ENCODE measurements at regions not wholly inside any gene's neighbourhood (a gene's known extent, or its start where the extent isn't known, plus 50 kb on each side); places are given as distances from the start of the nearest gene placed in this dataset.
"Not testable (repeated sequence)": the region's sequence is repeated elsewhere in the genome, so short reads cannot be mapped to it uniquely, and the experiment has no call there.

DNA sequence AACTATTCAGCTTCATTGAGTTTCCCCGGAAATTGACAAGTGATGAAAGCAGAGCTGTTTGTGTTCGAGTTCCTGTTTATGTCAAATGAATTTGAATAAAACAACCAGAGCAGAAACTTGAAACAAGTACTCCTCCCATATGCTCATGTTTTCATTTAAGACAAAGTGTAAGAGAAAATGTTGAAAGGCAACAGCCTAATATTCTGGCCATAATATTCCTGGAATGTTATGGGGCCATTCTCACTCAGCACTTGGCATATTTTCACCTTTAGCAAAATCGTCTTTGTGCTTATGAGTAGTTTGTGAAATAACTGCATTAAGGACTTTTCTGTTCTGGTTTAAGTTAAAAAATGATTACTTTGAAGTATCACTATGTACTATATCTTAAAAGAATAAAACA is 276.0 kb upstream of the FAT1 start:
- DNase-seq: no peak

DNA sequence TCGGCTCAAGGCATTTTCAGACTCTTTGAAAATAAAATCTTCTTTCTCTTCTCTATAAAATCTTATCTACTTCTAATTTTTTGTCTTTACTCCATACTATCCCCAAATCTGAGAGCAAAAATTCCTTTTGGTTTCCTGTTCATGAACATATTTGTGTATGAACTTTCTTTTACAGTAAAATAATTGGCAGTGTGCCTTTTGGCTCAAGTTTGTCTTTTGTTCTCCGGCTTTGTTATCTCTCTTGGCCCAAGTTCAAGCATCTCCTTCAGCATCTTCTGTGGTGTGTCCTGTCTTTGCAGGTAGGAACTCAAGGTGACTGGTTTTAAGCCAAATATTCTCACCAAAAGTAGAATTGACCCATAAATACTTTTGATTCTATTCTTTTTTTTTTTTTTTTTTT is 276.6 kb upstream of the FAT1 start:
- no peak for DNase-seq

DNA sequence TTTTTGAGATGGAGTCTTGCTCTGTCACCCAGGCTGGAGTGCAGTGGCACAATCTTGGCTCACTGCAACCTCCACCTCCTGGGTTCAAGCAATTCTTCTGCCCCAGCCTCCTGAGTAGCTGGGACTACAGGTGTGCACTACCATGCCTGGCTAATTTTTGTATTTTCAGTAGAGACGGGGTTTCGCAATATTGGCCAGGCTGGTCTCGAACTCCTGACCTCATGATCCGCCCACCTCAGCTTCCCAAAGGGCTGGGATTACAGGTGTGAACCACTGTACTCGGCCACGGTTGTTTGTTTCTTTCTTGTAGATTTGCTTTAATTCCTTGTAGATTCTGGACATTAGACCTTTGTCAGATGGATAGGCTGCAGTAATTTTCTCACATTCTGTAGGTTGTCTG is 278.5 kb upstream of the FAT1 start:
- not testable (repeated sequence) for DNase-seq

DNA sequence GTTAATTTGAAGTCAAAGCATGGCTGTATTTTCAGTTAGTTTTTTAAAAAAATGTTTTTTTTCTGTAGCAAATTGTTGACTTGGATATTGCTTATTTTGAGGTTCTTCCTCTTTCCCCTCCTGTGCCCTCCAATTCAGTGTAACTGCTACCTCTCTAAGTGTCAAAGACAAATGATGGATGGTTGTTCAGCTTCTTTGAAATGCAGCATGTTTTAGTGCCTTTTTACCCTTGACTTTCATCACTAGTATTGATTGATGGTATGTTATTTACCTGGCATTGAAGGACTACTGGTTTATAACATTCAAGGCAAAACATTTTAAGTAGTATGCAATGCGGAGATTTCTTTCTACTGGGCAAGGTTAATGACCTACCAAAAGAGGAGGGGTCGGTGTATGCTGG is 281.0 kb upstream of the FAT1 start:
- DNase-seq: no peak

DNA sequence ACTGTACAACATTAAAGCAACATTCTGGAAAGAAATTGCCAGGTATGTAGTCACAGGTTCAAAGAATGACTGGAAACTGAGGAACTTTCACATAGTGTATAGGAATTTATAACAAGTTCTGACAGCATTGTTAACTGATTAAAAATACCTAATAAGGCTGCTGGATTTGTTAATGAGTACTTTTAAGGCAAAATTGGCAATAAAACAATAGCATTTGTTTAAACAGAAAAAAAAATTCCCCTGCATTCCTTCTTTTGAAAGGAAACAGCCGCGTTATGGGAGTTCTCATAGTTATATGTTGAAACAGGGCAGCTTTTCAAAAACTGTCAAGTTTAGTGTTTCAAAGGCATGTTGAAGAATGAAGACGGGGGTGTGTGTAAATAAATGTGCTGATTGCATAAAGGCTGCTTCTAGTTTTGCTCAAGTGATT is 282.5 kb upstream of the FAT1 start:
- no peak for DNase-seq

DNA sequence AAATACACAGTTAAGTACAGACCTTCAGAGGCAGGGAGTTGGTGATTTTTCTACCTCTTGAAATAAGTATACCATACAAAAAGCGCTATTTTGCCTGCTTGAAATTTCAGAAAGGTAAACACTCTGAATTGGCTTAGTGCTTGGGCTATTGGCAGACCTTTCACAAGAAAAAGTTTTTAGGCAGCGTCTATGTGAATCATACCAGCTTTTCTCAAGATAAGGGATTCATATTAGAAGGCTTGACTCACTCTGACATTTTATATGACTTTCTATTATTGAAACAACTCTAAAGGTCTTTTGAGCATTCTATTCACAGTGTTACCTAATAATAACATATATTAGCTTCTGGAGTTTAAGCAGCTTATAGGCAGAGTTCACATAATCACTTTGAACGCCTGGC is 286.4 kb upstream of the FAT1 start:
- DNase-seq: no peak

DNA sequence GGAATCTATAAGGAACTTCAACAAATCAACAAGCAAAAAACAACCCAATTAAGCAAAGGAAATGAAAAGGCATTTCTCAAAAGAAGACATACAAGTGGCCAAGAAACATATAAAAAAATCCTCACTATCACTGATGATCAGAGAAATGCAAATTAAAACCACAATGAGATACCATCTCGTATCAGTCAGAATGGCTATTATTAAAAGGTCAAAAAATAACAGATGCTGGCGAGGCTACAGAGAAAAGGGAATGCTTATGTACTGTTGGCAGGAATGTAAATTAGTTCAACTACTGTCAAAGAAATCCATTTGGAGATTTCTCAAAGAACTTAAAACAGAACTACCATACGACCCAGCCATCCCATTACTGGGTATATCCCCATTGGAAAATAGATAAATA is 292.4 kb upstream of the FAT1 start:
- no peak for DNase-seq

DNA sequence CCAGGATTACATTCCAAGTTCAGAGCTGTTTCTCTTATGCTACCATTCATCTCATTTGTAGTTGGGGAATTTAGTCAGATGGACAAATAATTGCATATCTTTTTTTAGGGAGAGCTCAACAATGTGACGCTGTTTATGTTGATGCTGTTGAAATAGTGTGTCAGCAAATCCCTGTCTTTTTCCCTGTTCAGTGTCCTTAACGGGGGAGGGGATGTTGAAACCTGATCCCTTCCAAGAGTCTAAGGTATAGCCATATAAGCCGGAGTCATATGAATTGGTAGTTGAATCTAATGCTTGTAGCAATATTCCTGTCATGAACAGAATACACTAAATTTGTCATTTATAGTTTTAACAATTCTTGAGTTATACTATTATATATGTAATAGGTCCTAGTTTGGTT is 293.5 kb upstream of the FAT1 start:
- DNase-seq: no peak

DNA sequence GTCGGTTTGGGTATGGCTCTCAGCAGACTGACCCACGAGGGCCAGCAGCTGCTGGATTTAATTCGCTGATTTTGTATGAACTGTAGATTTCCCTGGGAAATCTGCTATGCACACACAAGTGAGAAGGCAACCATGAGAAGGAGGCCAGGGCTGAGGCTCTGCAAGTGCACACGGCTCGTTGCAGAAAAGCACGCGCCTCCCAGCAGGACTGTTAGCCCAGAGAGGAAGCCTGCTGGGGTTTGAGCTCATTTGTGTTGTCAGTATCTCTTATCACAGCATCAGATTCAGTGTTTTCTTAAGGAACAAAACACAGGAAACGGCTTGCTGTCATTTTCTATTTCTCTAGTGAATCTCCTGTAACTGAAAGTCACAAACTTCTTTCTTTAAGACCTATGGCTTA is 296.2 kb upstream of the FAT1 start:
- DNase-seq: no peak

DNA sequence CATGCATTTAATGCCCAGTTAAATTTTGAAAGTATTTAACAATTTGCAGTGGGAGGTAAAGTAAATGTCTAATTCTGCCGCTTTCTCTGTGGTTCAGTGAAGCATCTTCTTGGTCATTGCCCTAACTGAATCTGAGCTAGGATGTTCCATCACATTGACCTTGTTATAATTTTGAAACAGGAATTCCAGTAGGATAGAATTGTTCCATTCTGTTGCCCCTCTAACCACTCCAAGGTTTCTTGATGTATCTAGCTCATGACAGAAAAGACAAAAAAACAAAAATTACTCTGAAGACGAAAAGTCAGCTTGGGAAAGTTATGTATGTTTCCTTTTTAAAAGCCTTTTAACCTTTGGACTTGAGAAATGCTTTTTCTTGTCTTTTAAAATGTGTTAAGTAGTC is 297.0 kb upstream of the FAT1 start:
- DNase-seq: no peak

DNA sequence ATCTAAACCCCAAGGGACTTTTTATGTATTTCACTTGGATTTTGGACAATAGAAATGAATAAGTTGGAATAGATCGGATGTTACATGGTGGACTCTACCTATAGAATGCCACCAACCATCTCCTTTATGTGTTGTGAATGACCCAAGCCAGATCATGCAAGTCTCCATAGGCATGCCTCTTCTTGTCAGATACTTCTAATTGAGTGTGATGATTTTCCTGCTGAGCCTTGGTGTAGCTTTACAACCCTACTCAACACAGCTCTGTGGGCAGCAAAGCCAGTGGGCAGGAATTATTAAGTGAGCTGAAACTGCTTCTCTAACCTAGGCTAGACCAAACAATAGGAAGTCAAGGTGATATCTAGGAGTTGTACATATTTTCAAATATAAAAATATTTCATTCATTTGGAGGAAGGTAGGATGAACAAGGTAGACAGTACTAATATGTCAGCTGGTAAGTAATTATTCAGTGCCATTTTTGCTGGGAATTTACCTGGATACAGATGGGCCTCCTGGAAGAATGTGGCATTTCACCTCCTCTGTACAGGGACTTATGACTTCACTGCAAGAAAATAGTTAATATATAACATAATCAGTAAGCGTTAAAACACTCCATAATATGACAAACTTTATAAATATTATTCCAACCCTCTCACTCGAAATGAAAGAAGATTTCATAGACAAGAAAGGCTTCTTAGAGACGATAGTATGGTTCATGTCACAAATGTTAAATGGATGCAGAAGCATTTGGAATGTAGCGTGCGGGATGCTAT is 298.0 kb upstream of the FAT1 start:
- no peak for DNase-seq

DNA sequence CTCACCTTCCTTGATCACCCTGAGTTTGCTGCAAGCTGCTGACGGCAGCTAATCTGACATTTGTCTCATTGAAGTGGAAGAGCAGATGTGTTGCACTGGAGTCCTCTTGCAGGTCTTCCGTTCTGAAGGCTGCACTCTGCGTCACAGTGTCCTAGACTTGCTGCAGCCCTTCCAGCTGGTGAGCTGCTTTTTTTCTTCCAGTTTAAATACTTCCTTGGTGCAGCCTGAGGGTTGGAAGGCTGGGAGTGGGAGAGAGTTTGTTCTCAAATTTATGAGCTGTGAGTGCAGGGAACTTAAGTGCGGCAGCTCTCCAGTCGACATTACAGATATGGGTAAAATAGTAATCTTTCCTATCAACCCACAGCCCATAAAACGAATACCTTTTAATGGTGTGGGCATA is 303.6 kb upstream of the FAT1 start:
- no peak for DNase-seq

DNA sequence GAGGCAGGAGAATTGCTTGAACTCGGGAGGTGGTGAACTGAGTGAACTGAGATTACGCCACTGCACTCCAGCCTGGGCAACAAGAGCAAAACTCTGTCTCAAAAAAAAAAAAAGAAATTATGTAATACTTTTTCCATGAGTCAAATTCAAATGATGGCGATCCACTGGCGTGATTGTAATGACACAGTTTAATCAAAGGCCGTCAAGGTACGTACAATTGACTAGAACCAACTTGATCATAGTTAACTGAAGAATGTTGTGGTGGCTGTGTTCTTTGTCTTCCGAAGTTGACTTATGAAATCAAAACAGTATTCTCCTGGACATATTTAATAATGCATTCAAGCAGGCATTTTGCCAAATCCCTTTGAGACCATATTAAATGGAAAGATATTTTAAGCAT is 318.6 kb upstream of the FAT1 start:
- DNase-seq: no peak

DNA sequence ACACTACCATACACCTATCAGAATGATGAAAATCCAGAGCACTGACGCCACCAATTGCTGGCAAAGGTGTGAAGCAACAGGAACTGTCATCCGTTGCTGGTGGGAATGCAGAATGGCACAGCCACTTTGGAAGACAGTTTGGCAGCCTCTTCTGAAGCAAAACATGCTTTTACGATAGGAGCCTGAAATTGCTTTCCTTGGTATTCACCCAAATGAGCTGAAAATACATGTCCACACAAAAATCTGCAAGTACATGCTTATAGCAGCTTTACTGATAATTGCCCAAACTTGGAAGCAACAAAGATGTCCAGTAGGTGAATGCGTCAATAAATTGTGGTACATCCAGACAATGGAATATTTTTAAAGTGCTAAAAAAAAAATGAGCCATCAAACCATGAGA is 322.8 kb upstream of the FAT1 start:
- no peak for DNase-seq

DNA sequence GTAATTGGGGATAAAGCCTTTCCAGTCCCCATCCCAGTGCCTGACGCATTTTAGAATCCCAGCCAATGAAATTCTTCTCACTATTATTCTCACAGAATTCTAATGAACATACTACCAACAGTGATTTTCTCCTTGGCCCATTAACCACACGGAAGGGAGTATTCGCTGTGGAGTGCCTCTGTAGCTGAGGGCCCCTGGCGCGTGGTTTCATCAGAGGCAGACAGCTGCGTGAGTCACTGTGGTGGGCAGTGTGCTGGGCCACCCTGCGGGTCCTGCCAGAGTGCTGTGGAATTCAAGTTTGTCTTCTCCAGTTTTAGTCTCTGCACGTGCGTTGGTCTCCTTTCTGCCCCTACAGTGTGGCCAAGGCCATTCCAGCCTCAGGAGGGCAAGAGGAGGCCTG is 335.4 kb upstream of the FAT1 start:
- no peak for DNase-seq

DNA sequence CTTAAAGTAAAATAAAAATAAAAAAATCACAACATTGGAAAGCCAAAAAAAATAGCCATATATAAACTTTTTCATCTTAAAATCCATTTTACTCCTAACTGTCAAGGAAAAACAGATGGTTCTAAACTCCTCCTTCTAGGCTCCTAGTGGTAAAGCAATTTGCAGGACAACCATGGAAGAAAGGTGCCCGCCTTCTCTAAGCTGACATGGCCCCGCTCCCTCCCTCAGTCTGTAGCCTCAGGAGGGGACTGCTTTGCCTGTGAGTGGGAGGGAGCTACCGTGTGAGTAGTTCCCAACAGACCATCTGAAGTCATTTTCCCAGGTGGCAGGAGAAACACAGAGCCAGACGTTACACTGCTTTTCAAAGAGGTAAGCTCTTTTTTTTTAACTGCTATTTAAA is 336.2 kb upstream of the FAT1 start:
- DNase-seq: no peak

DNA sequence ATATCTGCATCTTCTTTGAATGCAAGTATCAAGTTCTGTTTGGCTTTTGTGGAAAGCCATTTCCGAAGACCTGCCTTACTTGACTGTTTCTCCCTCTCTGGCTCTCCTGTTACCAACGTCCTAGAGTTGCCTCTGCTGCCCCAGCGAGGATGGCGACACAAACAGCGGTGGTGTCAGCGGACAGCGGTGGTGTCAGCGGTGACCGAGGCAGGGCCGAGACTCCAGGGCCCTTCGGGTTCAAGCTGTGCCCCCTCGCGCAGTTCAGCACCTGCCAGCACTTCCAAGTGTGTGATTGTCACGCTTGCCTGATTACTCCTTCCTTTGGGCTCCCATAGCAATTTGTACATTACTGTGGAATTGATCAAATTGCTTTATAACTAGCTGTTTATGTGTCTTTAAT is 336.9 kb upstream of the FAT1 start:
- DNase-seq: no peak

DNA sequence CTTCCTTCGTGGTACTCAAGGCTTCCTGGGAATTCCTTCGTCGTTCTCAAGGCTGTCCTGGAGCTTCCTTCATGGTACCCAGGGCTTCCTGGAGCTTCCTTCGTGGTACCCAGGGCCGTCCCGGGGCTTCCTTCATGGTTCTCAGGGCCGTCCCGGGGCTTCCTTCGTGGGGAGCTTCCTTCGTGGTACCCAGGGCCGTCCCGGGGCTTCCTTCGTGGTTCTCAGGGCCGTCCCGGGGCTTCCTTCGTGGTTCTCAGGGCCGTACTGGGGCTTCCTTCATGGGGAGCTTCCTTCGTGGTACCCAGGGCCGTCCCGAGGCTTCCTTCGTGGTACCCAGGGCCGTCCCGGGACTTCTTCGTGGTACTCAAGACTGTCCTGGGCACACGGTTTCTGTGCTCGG is 339.6 kb upstream of the FAT1 start:
- no peak for DNase-seq

DNA sequence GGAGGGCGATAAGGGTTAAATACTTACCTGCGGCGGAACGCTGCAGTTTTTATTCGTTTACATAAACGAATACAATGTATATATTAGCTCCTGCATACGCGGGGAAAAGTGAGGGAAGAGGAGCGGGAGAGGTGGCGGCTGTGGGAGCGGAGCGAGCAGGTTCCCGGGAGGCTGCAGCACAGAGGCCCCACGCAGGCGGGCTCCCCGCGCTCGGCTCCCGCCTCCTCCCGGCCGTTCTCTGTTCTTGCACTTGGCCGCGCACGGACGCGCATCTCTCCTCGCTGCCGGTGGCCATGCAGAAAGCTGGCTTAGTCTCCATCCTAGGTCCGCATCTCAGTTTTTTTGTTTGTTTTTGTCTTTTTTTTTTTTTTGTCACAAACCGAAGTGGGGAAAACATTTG is 340.4 kb upstream of the FAT1 start:
- DNase-seq: no peak

DNA sequence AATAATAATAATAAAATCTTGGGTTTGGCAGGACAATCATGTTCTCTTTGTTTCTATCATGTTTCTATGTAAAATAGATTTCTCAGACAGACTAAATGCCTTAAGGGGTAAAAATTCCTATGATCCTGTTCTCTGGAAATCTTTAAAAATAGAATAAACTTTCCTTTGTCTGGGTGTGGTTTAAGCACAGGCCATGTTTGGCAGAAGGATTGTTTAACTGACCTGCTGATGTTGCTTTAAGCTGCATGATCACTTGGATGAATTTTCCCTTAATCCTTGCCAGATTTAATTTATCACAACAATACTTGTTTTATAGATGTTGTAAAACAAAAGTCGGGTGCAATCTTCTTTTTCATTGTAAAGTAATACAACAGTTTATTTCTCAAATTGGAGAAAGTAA is 341.7 kb upstream of the FAT1 start:
- DNase-seq: no peak

DNA sequence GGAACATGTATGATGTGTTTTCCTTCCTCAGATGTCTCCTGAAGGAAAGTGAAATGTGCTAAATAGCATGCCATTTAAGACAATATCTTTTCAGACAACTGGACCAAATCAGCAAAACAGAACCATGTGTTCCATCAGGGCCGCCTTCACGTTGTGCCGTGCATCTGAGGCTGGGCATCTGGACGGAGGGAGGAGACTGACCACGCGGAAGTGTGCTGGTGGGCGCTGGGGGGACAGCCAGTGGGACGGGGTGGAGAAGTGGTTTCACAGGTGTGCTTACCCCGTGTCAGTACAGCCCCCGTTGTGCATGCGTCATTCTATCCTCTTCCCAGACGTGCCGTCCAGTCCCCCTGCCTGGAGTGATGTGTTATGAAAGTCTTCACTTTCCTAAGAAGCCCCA is 342.1 kb upstream of the FAT1 start:
- DNase-seq: no peak

DNA sequence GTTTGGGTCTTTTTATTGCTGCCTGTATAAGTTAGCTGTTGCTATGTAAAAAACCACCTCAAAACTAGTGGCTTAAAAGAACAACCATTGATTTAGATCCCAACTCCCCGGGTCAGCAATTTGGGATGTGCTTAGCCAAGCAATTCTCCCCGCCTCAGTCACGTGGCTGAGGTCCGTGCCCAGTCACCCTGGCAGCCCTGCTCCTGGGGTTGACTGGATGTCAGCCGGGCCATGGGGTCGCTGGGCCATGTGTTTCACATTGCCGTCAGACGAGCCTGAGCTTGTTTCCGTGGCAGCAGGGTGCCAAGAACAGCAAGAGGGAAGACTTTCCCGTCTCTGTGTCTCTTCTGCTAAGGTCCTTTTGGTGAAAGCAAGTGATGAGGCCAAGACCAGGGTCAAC is 345.7 kb upstream of the FAT1 start:
- DNase-seq: no peak

DNA sequence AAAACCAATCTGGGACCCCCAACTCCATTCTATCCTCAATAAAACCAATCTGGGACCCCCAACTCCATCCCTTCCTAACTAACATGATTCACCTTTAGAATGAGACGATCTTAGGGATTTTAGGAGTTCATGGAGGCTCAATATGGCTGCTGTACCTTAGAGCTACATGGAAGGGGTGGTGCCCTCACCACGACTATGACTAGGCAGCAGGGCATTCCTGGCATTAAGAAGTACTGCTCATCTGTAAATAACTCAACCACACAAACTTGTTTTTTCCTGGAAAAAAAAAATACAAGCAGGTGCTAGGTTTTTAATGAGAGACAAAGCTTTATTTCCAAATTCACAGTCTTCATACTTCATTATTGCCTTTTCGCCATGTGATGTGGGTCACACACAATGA is 346.5 kb upstream of the FAT1 start:
- no peak for DNase-seq

DNA sequence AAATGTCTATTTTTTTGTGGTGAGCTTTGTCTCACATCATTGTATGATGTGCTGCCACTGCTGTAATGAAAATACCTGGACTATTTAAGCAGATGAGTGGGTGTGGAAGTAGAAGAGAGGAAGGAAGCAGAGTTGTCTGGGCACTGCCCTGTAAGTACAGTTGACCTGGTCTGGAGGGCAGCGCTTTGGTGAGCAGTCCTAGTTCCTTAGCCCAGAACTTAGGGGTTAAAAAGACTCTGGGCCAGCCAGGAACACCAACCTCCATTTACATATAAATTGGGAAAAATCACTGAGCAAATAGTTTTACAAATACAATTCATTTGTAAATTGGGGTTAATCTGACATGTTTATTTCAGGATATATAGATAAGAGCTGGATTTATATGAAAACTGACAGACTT is 347.1 kb upstream of the FAT1 start:
- no peak for DNase-seq

DNA sequence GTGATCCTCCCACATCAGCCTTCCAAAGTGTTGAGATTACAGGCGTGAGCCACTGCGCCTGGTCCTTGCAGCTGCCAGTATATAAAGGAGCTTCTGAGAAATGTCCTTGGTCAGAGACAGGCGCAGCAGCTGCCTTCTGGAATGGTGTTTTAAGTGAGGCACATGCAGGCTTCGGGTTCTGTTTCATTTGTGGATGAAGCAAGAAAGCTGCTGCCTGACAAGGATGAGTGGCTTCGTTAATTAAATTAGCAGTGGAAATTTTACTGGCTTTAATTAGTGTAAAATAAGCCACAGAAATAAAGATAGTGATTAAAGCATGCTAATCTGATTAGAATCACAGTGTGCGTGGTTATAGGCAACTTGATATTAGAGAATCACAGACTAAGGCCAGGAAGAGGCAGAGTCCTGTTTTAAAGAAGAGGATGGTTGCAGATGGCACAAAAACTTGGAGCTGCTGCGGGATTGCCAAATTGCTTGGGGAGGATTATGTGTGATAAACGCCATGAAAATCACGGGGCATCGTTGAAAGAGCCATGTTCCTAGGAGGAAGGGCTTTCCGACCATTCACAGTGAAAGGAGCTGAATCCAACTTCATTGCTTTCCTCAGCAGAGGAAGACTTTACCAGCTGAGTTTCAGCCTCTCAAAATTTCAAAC is 348.4 kb upstream of the FAT1 start:
- DNase-seq: no peak

Measured in NCI-H1417 treated with DMSO at 0.1 percent for 48 hours (cell line).